Activated CD4-positive, alpha-beta T cell treated with anti-CD3 and anti-CD28 coated beads for 4 hours (primary cell): ENCODE measurements at regions not wholly inside any gene's neighbourhood (a gene's known extent, or its start where the extent isn't known, plus 50 kb on each side); places are given as distances from the start of the nearest gene placed in this dataset.

Experiments
- DNase-seq, 2 donors: peaks; one replicate each; pipeline ENCODE4 v3.0.0-alpha.2; 2020

DNA sequence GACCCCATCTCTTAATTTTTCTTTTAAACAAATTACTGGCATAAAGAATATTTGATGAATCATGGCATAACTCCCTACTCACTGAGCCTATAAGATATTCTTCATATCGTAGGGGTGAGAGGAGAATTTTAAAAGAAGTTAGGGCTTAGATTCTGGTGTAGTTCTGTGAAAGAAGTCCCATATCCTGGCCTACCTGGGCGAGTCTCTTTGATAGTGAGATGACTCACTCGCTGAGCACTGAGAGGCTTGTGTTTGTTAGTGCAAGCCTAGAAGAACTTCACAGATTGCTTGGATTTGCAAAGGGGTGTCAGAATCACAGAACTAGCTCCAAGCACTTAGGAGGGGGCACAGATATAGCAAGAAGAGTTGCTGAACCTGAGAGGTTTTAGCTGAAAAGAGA is 133.8 kb upstream of the TMC3 start:
- no peak for DNase-seq

GRCh38 chr15:81506936-81507335 is 132.9 kb upstream of the TMC3 start:
- no peak for DNase-seq

DNA sequence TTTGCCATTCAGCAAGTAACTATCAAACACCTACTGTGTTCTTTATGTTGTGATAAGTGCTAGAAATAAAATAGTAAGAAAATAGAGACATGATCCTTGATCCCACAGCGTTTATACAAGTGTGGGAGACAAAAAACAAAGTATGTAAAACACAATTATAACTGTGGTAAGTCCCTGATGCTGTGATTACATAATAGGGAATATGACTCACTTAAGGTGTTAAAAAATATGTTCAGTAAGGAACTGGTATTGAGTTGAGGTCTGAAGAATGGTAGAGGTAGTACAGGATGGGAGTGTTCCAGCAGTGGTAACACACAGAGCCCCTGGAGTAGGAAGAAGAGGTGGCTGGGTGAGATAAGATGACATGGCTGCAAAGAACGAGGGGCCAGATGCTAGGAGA is 132.1 kb upstream of the TMC3 start:
- no peak for DNase-seq

DNA sequence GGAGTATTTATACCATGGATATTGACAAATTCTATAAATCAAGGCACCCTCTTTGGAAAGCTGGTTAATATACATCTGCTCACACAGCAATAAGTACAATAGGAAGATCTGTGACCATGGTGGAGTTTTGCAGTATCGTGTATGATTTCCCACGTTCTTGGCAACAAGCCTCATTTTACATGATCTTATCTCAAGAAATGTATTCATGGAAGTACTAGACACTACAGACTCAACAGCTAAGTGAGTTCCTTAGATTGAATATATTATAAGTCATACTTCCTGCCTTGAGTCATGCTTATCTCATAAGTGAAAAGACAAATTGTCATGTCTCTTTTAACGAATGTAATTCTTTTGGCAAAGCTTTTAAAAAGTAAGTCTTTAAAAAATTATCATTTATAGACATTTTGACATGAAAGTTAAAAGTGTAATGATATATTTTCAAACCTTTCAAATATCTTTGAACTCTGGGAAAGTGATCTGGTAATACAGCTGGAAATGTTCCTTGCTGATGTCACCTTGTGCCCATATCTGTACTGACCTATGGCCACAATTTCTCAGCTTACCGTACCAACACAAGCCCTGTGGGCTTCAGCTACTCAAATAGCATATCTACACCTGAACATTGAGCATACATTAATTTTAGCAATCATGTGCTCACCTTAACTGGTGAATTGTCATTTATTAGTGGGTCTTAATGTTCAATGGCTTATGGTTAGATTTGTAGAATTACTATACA is 130.3 kb upstream of the TMC3 start:
- DNase-seq, result no peak

GRCh38 chr15:81502439-81502838 is 128.4 kb upstream of the TMC3 start:
- DNase-seq, result no peak

DNA sequence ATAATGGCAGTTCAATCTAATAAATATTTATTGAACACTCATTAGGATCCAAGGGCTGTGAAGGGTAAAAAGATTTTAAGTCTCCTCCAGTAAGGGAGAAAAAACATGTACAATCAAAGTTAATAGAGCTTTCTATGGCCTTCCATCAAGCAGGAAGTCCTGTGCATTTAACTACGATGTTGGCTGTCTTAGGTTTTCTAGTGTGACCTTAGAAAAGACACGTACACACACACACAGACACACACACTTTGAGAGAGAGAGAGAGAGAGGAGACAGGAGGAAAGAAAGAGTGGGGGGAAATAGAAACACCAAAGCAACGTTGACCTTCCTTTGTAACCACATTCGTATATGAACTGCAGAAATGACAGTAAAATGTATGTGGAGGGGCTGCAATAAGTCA is 126.1 kb upstream of the TMC3 start:
- no peak for DNase-seq

DNA sequence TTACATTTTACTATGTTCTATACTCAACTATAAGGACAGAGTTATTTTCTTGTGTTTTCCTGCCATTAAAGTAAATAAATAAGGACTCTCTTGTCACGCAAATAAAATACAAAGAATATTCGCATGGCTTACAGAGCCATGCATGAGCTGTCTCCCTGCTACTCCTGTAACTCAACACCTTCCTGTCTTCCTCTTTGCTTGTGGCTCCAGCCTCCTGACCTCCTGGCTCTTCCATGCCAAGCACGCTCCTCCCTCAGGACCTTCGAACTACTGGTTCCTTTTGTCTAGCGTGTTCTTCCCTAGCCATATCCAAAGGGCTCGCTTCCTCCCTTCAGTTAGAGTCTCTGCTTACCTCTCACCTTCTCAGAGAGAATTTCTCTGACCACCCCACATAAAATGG is 124.3 kb upstream of the TMC3 start:
- DNase-seq, result no peak

DNA sequence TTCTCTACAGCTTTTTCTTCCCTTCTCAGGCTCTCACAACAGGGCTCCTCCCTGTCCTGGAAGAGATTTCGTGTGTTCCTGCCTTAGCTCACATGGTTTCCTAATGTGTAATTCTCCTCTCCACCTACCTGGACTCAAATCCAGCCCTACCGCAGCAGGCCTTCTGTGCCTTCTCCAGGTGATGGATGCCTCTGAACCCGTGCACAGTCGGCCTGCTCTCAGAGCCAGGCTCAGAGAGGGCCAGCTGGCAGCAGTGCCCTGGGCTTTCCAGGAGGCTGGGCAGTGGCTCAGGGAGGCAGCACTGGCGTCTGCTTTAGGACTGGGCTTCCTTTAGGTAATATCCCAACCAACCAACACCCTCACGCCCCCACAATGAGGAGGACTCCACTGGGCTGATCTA is 123.2 kb upstream of the TMC3 start:
- DNase-seq, result no peak

GRCh38 chr15:81495780-81496467 is 121.9 kb upstream of the TMC3 start:
- no peak for DNase-seq

- DNase-seq, result no peak
These were observed 119.1 kb upstream of the TMC3 start for GRCh38 chr15:81492969-81493645.

- no peak for DNase-seq
These were observed 118.4 kb upstream of the TMC3 start for GRCh38 chr15:81492331-81492968.

- DNase-seq, result no peak
These were observed 117.5 kb upstream of the TMC3 start for GRCh38 chr15:81491414-81492096.

- no peak for DNase-seq
These were observed 111.8 kb upstream of the TMC3 start for GRCh38 chr15:81485806-81486205.

DNA sequence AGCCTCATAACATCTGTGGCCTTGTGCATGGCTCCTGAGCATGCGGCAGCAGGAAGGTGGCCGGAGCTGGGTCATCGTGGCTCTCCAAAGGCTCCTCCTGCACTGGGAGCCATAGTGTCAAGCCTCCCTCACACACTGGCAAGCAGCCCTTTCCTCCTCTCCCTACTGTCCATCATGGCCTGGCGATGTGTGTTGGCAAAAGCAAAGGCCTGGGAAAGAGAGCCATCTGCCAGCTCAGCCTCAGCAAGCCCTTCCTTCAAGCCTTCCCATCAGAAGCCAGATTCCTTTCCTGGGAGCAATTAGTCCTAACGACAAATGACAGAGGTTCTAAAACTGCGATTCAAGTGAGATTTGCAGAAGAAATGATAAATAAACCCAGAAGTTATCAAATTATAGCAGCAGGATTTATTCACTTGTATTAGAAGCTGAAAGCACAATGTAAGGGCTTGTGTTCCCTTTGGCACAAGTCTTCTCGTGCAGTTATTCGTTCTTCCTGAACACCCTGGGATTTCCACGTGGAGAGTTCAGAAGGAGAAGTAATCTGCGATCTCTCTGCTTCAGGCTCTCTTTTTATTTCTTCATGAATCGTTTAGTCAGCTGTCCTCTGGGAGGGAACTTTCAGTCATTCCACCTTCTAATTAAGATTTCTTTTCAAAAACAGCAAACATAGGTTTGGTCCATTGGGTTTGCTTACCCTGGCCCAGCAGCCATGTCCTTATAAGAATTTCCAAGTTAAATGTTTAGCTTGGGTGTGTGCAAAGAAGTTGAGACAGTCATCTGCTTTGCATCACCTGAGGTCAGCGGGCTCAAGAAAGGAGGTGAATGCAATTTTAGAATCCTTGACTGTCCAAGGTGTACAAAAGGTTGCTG is 110.3 kb upstream of the TMC3 start:
- no peak for DNase-seq

GRCh38 chr15:81483496-81483895 is 109.5 kb upstream of the TMC3 start:
- DNase-seq, result no peak

GRCh38 chr15:81481346-81481745 is 107.3 kb upstream of the TMC3 start:
- no peak for DNase-seq

DNA sequence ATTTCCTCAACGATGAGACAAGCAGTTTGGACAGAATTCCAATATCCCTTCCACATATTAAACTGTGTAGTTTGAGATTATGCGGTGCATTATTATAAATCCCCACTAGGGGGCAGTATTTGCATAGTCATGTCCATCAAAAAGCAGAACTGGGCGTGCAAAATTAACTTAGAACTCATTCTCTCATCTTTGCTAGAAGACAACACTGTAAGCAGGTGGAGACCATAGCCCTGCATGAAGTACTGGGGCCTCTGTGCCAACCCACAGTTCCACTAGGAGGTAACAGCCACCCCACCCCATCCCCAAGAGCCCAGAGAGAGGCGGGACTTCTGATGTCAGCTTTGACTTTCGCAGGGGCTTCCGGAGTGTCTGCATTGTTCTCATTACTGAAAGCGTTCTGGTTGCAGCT is 106.6 kb upstream of the TMC3 start:
- peak; percentile 11 to 38 for DNase-seq

- no peak for DNase-seq
These were observed 104.3 kb upstream of the TMC3 start for GRCh38 chr15:81478354-81478753.

- no peak for DNase-seq
These were observed 101.9 kb upstream of the TMC3 start for GRCh38 chr15:81475926-81476325.

- no peak for DNase-seq
These were observed 101.5 kb upstream of the TMC3 start for GRCh38 chr15:81475471-81475870.

- DNase-seq, result no peak
These were observed 99.9 kb upstream of the TMC3 start for GRCh38 chr15:81473946-81474345.

DNA sequence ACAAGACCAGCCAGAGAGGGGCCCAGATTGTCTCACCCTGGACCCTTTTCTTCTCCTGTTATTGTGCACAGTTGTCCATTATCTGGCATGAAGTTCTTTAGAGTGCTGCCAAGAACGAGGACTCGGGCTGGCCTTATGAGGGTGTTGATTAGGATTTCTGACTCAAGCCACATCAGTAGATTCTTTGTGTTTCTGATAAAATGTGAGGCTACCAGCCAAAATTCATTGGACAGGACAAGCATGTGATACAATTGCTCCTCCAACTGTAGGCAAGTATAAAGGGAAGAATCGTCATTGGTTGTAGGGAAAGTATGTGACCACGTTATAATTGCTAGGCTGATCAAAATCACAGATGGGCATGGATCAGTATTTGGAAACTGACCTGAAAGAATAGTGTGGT is 99.2 kb upstream of the TMC3 start:
- no peak for DNase-seq
